ENCODE measurements at regions not wholly inside any gene's neighbourhood (a gene's known extent, or its start where the extent isn't known, plus 50 kb on each side); places are given as distances from the start of the nearest gene placed in this dataset.

- no peak for DNase-seq (ENCODE audit: low spot score)
These were observed 100.9 kb upstream of the RADX start for GRCh38 chrX:106510713-106511403.
